Natural killer cell (primary cell): ENCODE measurements at regions not wholly inside any gene's neighbourhood (a gene's known extent, or its start where the extent isn't known, plus 50 kb on each side); places are given as distances from the start of the nearest gene placed in this dataset.

Experiments
- ATAC-seq, 3 donors: fragments of 150-1000 bp in 2 of 3; fragments of 200-7000 bp in 1 of 3; cut with Tn5 transposase; 1 replicate in 1 of 3; 2 replicates in 2 of 3; pipeline ENCODE4 v1.10.0; 2021; ENCODE audit warnings: mild to moderate bottlenecking in 2 of 3, moderate library complexity in 2 of 3
- DNase-seq, 2 donors: peaks; one replicate each; pipeline versions ENCODE4 v3.0.0 to v3.0.0-alpha.2; 2013 to 2021; ENCODE audit warnings: mixed read lengths in 1 of 2
- H3K27ac ChIP-seq: one replicate; pipeline ENCODE4 v1.5.1; 2013; ENCODE audit warnings: mild to moderate bottlenecking, low read length
- H3K27me3 ChIP-seq: one replicate; pipeline ENCODE4 v1.6.1; 2013; ENCODE audit warnings: low read length; ENCODE audit not compliant: control insufficient read depth, insufficient read depth
- H3K36me3 ChIP-seq: one replicate; pipeline ENCODE4 v1.6.1; 2013; ENCODE audit warnings: low read length; ENCODE audit not compliant: control insufficient read depth, insufficient read depth
- H3K4me1 ChIP-seq: one replicate; pipeline ENCODE4 v1.6.1; 2013; ENCODE audit warnings: low read length; ENCODE audit not compliant: control insufficient read depth, insufficient read depth
- H3K4me3 ChIP-seq: one replicate; pipeline ENCODE4 v1.5.1; 2013; ENCODE audit warnings: low read length
- H3K9me3 ChIP-seq: one replicate; pipeline ENCODE4 v1.6.1; 2013; ENCODE audit warnings: low read length; ENCODE audit not compliant: control insufficient read depth, insufficient read depth
- H3K27ac Mint-ChIP-seq, 2 donors: one replicate each; pipeline ENCODE4 v1.8.0; 2022; ENCODE audit warnings: mild to moderate bottlenecking in 2 of 2, mixed read lengths in 2 of 2, moderate library complexity in 1 of 2
- H3K27me3 Mint-ChIP-seq, 2 donors: one replicate each; pipeline ENCODE4 v1.8.0; 2022; ENCODE audit warnings: low read depth in 2 of 2, mixed read lengths in 2 of 2
- H3K36me3 Mint-ChIP-seq: one replicate; pipeline ENCODE4 v1.8.0; 2022; ENCODE audit warnings: mixed read lengths
- H3K4me1 Mint-ChIP-seq, 2 donors: one replicate each; pipeline ENCODE4 v1.8.0; 2022; ENCODE audit warnings: mixed read lengths in 2 of 2
- H3K4me3 Mint-ChIP-seq: one replicate; pipeline ENCODE4 v1.8.0; 2022; ENCODE audit warnings: mild to moderate bottlenecking, moderate library complexity, mixed read lengths
- H3K9me3 Mint-ChIP-seq, 2 donors: one replicate each; pipeline ENCODE4 v1.8.0; 2022; ENCODE audit warnings: mixed read lengths in 2 of 2
- WGBS: methylation state at CpG from one replicate; pipeline ENCODE4 v1.1.7; 2013; ENCODE audit warnings: missing lambda C conversion rate; ENCODE audit not compliant: insufficient coverage; 5-methylcytosine and 5-hydroxymethylcytosine counted together
- intact Hi-C: fragments of 100-400 bp; cut with micrococcal nuclease; formaldehyde crosslinking; loops from one replicate; pipeline ENCODE4 v1.14.2; 2022
- TF ChIP-seq, protein P1 (sequence below): fragments of 200-600 bp; IDR thresholded peaks from one replicate; pipeline ENCODE4 v1.8.0; 2022; ENCODE audit warnings: antibody characterized with exemption

DNA sequence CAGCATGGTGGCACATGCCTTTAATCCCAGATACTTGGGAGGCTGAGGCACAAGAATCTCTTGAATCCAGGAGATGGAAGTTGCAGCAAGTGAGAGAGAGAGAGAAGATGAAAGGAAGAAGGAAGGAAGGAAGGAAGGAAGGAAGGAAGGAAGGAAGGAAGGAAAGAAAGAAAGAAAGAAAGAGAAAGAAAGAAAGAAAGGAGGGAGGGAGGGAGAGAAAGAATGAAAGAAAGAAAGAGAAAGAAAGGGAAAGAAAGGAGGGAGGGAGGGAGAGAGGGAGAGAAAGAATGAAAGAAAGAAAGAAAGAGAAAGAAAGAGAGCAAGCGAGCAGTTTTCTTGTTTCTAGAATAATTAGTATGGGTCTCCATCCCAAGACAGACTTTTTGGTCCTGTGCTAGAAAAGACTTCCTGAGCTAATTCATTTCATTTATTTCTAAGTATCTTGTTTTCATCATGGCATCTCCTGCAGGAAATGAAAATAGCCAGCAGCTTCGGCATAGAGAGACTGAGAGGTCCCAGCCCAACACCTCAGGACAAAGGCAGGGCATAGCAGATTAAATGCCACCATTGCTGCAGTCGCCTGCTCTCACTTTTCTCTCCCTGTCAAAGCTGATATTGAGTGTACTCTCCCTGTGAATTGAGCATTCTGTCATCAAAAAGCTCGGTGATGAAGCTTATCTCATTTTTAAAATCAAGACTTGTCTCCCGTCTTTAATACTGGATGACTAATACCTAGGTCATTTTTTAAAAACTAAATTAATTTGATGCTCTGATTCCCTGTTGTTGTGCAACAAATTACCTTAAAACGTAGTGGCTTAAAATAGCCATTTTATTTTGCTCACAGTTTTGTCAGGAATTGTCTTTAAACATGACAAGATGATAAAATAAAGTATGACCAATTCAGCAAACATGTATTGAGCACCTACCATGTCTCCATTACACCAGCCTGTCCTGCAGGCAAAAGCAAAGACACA lies 91.8 kb upstream of the ADRA1B start:
- ATAC-seq (no peak), DNase-seq (no peak)
- H3K9me3 Mint-ChIP-seq: no peaks in the 10 kb centered on the region
- intact Hi-C loops: no loop called here
- H3K4me3 ChIP-seq: no peak overlapping the region
- H3K27ac ChIP-seq: no peak overlapping the region
- no peaks in the 10 kb centered on the region for H3K27me3 ChIP-seq
- 78% methylated on average over 6 of the region's 6 CpGs for WGBS
- H3K4me3 Mint-ChIP-seq: no peak overlapping the region
- no peaks in the 10 kb centered on the region for H3K4me1 Mint-ChIP-seq
- no peaks in the 10 kb centered on the region for H3K4me1 ChIP-seq
- peaks cover 3 to 25% of the 10 kb centered on the region in 2 donors for H3K27me3 Mint-ChIP-seq
- no peaks in the 10 kb centered on the region for H3K9me3 ChIP-seq
- H3K27ac Mint-ChIP-seq: no peak overlapping the region
- no peaks in the 10 kb centered on the region for H3K36me3 ChIP-seq
- no peaks in the 10 kb centered on the region for H3K36me3 Mint-ChIP-seq
- TF ChIP-seq, protein P1, sequence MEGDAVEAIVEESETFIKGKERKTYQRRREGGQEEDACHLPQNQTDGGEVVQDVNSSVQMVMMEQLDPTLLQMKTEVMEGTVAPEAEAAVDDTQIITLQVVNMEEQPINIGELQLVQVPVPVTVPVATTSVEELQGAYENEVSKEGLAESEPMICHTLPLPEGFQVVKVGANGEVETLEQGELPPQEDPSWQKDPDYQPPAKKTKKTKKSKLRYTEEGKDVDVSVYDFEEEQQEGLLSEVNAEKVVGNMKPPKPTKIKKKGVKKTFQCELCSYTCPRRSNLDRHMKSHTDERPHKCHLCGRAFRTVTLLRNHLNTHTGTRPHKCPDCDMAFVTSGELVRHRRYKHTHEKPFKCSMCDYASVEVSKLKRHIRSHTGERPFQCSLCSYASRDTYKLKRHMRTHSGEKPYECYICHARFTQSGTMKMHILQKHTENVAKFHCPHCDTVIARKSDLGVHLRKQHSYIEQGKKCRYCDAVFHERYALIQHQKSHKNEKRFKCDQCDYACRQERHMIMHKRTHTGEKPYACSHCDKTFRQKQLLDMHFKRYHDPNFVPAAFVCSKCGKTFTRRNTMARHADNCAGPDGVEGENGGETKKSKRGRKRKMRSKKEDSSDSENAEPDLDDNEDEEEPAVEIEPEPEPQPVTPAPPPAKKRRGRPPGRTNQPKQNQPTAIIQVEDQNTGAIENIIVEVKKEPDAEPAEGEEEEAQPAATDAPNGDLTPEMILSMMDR: no peak

DNA sequence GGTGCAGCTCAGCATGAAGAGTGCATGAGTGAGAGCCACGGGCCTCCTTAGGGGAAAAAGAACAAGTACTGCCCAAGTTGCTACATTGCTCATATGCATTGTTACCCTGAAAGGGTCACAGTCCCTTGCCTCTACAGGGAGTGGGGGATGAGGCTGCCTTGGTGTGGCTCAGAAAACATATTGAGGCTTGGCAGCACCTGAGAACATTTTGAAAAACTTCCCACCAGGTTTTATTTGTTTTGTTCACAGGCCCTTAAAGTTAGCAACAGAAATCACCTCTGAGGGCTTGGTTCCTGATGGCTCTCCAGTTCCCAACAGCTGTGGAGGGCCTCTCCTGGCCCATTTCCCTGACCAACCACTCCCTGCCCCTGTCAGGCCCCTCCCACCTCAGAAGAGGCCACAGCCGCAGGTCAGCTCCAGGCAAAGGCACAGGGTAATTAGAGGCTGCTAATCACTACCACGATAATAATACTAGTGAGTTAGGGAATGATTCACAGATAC lies 90.7 kb upstream of the ADRA1B start:
- Mint-ChIP-seq H3K4me1 (no peaks in the 10 kb centered on the region), H3K27me3 (peaks cover 3 to 34% of the 10 kb centered on the region in 2 donors), H3K27ac (no peak overlapping the region), H3K36me3 (no peaks in the 10 kb centered on the region), H3K9me3 (no peaks in the 10 kb centered on the region), H3K4me3 (no peak overlapping the region)
- ATAC-seq (no peak), DNase-seq (no peak)
- Histone ChIP-seq H3K36me3 (no peaks in the 10 kb centered on the region), H3K27ac (no peak overlapping the region), H3K4me1 (no peaks in the 10 kb centered on the region), H3K9me3 (no peaks in the 10 kb centered on the region), H3K27me3 (no peaks in the 10 kb centered on the region), H3K4me3 (no peak overlapping the region)
- TF ChIP-seq, protein P1: no peak
- 60% methylated on average over 1 of the region's 3 CpGs for WGBS
- intact Hi-C loops: no loop called here

DNA sequence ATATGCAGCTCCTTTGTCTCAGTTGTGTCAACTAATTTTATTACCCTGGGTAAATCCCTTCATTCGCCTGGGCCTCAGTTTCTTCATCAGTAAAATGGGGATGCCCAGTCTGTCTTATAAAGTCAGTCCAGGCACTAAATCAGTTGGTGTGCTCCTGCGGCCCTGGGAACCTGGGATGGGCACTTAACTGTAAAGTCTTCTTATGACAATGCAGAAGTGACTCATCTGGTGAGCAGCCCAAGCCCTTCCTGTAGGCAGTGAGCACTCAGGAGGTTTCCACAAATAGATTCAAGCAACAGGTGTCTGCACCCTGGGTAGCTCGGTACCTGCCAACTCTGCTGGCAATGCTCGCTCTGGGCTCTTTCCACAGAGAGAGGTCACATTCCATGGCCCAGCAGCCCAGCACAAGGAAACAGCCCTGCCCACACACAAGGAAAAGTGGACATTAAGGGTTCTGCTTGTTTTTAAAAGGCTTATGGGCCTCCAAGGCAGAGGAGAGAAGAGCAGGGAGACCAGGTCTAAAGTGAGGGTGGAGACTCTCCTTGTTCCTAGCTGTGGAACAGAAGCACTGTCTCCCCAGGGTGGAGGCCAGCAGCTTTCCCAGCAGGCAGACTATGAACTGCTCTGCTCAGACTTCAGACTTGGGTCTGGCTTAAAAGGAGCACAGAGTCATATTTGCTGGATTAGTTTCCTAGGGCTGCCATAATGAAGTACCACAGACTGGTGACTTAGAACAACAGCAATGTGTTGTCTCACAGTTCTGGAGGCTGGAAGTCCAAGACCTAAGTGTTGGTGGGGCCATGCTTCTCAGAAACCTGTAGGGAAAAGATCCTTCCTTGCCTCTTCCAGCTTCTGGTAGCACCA lies 89.7 kb upstream of the ADRA1B start:
- no peaks in the 10 kb centered on the region for H3K36me3 Mint-ChIP-seq
- TF ChIP-seq, protein P1: no peak
- WGBS: 53% methylated on average over 4 of the region's 4 CpGs
- H3K9me3 ChIP-seq: no peaks in the 10 kb centered on the region
- no peaks in the 10 kb centered on the region for H3K4me1 ChIP-seq
- H3K27ac Mint-ChIP-seq: no peak overlapping the region
- peaks cover 3 to 30% of the 10 kb centered on the region in 2 donors for H3K27me3 Mint-ChIP-seq
- no peak for ATAC-seq
- no peaks in the 10 kb centered on the region for H3K9me3 Mint-ChIP-seq
- intact Hi-C loops: no loop called here
- no peaks in the 10 kb centered on the region for H3K4me1 Mint-ChIP-seq
- H3K4me3 ChIP-seq: no peak overlapping the region
- no peaks in the 10 kb centered on the region for H3K36me3 ChIP-seq
- DNase-seq: no peak
- H3K4me3 Mint-ChIP-seq: no peak overlapping the region
- H3K27me3 ChIP-seq: no peaks in the 10 kb centered on the region
- no peak overlapping the region for H3K27ac ChIP-seq
